ENCODE measurements at regions not wholly inside any gene's neighbourhood (a gene's known extent, or its start where the extent isn't known, plus 50 kb on each side); places are given as distances from the start of the nearest gene placed in this dataset.
A peak's percentile ranks its signal among the peaks of the same experiment; 100 is the strongest.

- Mint-ChIP-seq H3K27me3 (peaks cover 39% of the 10 kb centered on the region), H3K4me3 (no peak overlapping the region), H3K4me1 (peaks cover 15% of the 10 kb centered on the region)
These were observed 158.5 kb upstream of the PMEPA1 start for GRCh38 chr20:57868310-57868709.

GRCh38 chr20:57867807-57868206, 158.0 kb upstream of the PMEPA1 start:
- Mint-ChIP-seq H3K27me3 (peaks cover 39% of the 10 kb centered on the region), H3K4me1 (peaks cover 15% of the 10 kb centered on the region), H3K27ac (no peak overlapping the region), H3K4me3 (no peak overlapping the region), H3K9me3 (no peaks in the 10 kb centered on the region)
- DNase-seq = no peak
- ATAC-seq = no peak

More at GRCh38 chr20:57868310-57868709, 158.5 kb upstream of the PMEPA1 start:
- ATAC-seq (no peak), DNase-seq (no peak)
- Mint-ChIP-seq H3K9me3 (no peaks in the 10 kb centered on the region), H3K27ac (peak overlapping the region in 1 of 2 donors; percentile 78)

- Mint-ChIP-seq H3K27ac (peak overlapping the region in 1 of 2 donors; percentile 6), H3K4me3 (no peak overlapping the region), H3K4me1 (peaks cover 15% of the 10 kb centered on the region), H3K27me3 (peaks cover 39% of the 10 kb centered on the region), H3K9me3 (no peaks in the 10 kb centered on the region)
- DNase-seq = no peak
- no peak for ATAC-seq
These were observed 157.5 kb upstream of the PMEPA1 start for GRCh38 chr20:57867181-57867803.

GRCh38 chr20:57866250-57867106, 156.7 kb upstream of the PMEPA1 start:
- H3K4me1 Mint-ChIP-seq = peaks cover 15% of the 10 kb centered on the region
- ATAC-seq = no peak
- H3K27me3 Mint-ChIP-seq = peaks cover 39% of the 10 kb centered on the region
- no peak overlapping the region for H3K27ac Mint-ChIP-seq
- no peaks in the 10 kb centered on the region for H3K9me3 Mint-ChIP-seq
- no peak for DNase-seq
- no peak overlapping the region for H3K4me3 Mint-ChIP-seq

- no peak for DNase-seq
- Mint-ChIP-seq H3K9me3 (no peaks in the 10 kb centered on the region), H3K27me3 (peaks cover 32% of the 10 kb centered on the region), H3K4me1 (peaks cover 15% of the 10 kb centered on the region), H3K27ac (peak overlapping the region in 1 of 2 donors; percentile 1), H3K4me3 (no peak overlapping the region)
- no peak for ATAC-seq
These were observed 155.5 kb upstream of the PMEPA1 start for GRCh38 chr20:57865266-57865665.

- ATAC-seq = no peak
These were observed 150.8 kb upstream of the PMEPA1 start for GRCh38 chr20:57860576-57860975.

GRCh38 chr20:57857969-57858368, 148.2 kb upstream of the PMEPA1 start:
- H3K4me1 Mint-ChIP-seq = peaks cover 16% of the 10 kb centered on the region
- no peaks in the 10 kb centered on the region for H3K9me3 Mint-ChIP-seq
- no peak for DNase-seq
- no peak overlapping the region for H3K27ac Mint-ChIP-seq
- no peaks in the 10 kb centered on the region for H3K27me3 Mint-ChIP-seq
- H3K4me3 Mint-ChIP-seq = no peak overlapping the region
- ATAC-seq = no peak

More at GRCh38 chr20:57860576-57860975, 150.8 kb upstream of the PMEPA1 start:
- Mint-ChIP-seq H3K27me3 (peaks cover 7% of the 10 kb centered on the region), H3K9me3 (no peaks in the 10 kb centered on the region), H3K4me3 (no peak overlapping the region), H3K4me1 (peaks cover 20% of the 10 kb centered on the region), H3K27ac (no peak overlapping the region)
- no peak for DNase-seq

- Mint-ChIP-seq H3K4me1 (peaks cover 16% of the 10 kb centered on the region), H3K9me3 (no peaks in the 10 kb centered on the region), H3K4me3 (no peak overlapping the region), H3K27me3 (no peaks in the 10 kb centered on the region), H3K27ac (no peak overlapping the region)
- ATAC-seq (no peak), DNase-seq (no peak)
These were observed 147.3 kb upstream of the PMEPA1 start for GRCh38 chr20:57857118-57857517.

GRCh38 chr20:57856658-57857057, 146.8 kb upstream of the PMEPA1 start:
- peaks cover 16% of the 10 kb centered on the region for H3K4me1 Mint-ChIP-seq
- DNase-seq (peak in 1 of 2 donors; percentile 17), ATAC-seq (peak; percentile 78)
- H3K27me3 Mint-ChIP-seq = no peaks in the 10 kb centered on the region
- no peak overlapping the region for H3K4me3 Mint-ChIP-seq
- H3K27ac Mint-ChIP-seq = no peak overlapping the region
- no peaks in the 10 kb centered on the region for H3K9me3 Mint-ChIP-seq

GRCh38 chr20:57851796-57852195, 142.0 kb upstream of the PMEPA1 start:
- Mint-ChIP-seq H3K27me3 (peaks cover 7% of the 10 kb centered on the region), H3K27ac (no peak overlapping the region), H3K9me3 (no peaks in the 10 kb centered on the region), H3K4me3 (no peak overlapping the region), H3K4me1 (peaks cover 4% of the 10 kb centered on the region)
- no peak for ATAC-seq
- DNase-seq = no peak

GRCh38 chr20:57851025-57851682, 141.3 kb upstream of the PMEPA1 start:
- Mint-ChIP-seq H3K9me3 (no peaks in the 10 kb centered on the region), H3K27ac (no peak overlapping the region), H3K27me3 (peaks cover 7% of the 10 kb centered on the region), H3K4me1 (no peaks in the 10 kb centered on the region), H3K4me3 (no peak overlapping the region)
- ATAC-seq = no peak
- DNase-seq = no peak

- DNase-seq (no peak), ATAC-seq (no peak)
- Mint-ChIP-seq H3K27ac (no peak overlapping the region), H3K4me3 (no peak overlapping the region), H3K9me3 (no peaks in the 10 kb centered on the region), H3K27me3 (peaks cover 7% of the 10 kb centered on the region), H3K4me1 (no peaks in the 10 kb centered on the region)
These were observed 139.9 kb upstream of the PMEPA1 start for GRCh38 chr20:57849521-57850215.

- Mint-ChIP-seq H3K27me3 (peaks cover 7% of the 10 kb centered on the region), H3K9me3 (no peaks in the 10 kb centered on the region), H3K27ac (no peak overlapping the region), H3K4me3 (no peak overlapping the region), H3K4me1 (no peaks in the 10 kb centered on the region)
- ATAC-seq (no peak), DNase-seq (no peak)
These were observed 139.3 kb upstream of the PMEPA1 start for GRCh38 chr20:57849121-57849520.

GRCh38 chr20:57848282-57848681, 138.5 kb upstream of the PMEPA1 start:
- Mint-ChIP-seq H3K27me3 (peaks cover 7% of the 10 kb centered on the region), H3K9me3 (no peaks in the 10 kb centered on the region), H3K27ac (peak overlapping the region in 1 of 2 donors; percentile 21), H3K4me1 (no peaks in the 10 kb centered on the region), H3K4me3 (no peak overlapping the region)
- DNase-seq = no peak
- no peak for ATAC-seq

GRCh38 chr20:57847104-57847503, 137.3 kb upstream of the PMEPA1 start:
- ATAC-seq (no peak), DNase-seq (no peak)
- Mint-ChIP-seq H3K27ac (no peak overlapping the region), H3K4me3 (no peak overlapping the region), H3K27me3 (peaks cover 7% of the 10 kb centered on the region), H3K4me1 (no peaks in the 10 kb centered on the region), H3K9me3 (no peaks in the 10 kb centered on the region)

Measured in stimulated activated naive CD8-positive, alpha-beta T cell treated with anti-CD3 and anti-CD28 coated beads, Interleukin-15, amount 100 ng/mL, for 72 hours (primary cell).